Upper lobe of left lung (tissue), 6 donors: ENCODE measurements at regions not wholly inside any gene's neighbourhood (a gene's known extent, or its start where the extent isn't known, plus 50 kb on each side); places are given as distances from the start of the nearest gene placed in this dataset.

Source experiments
- ATAC-seq, 2 donors: fragments of 200-7000 bp; cut with Tn5 transposase; one replicate each; pipeline ENCODE4 v1.9.1; 2022; ENCODE audit warnings: mild to moderate bottlenecking in 2 of 2, moderate library complexity in 2 of 2; ENCODE audit not compliant: low FRiP score in 2 of 2
- DNase-seq, 2 donors: peaks; one replicate each; pipeline ENCODE4 v3.0.0-alpha.2; 2019 to 2020
- H3K27ac ChIP-seq, 4 donors: fragments of 200-600 bp; sonication (generic); one replicate each; pipeline ENCODE4 v1.5.1; 2016 to 2019
- H3K27me3 ChIP-seq, 4 donors: fragments of 200-600 bp; sonication (generic); one replicate each; pipeline ENCODE4 v1.5.1; 2017 to 2019
- H3K36me3 ChIP-seq, 4 donors: fragments of 200-600 bp; sonication (generic); one replicate each; pipeline ENCODE4 v1.5.1; 2016 to 2019
- H3K4me1 ChIP-seq, 4 donors: fragments of 200-600 bp; sonication (generic); one replicate each; pipeline ENCODE4 v1.5.1; 2018 to 2019
- H3K4me3 ChIP-seq, 4 donors: fragments of 200-600 bp; sonication (generic); one replicate each; pipeline ENCODE4 v1.5.1; 2017 to 2019; ENCODE audit warnings: mild to moderate bottlenecking in 2 of 4, moderate library complexity in 1 of 4
- H3K9me3 ChIP-seq, 4 donors: fragments of 200-600 bp; sonication (generic); one replicate each; pipeline ENCODE4 v1.5.1; 2018 to 2019
- CTCF ChIP-seq, 6 experiments: fragments of 450-650 bp in 4 of 6; fragments of 200-600 bp in 2 of 6; sonication (generic) in 2 of 6; IDR thresholded peaks; one replicate each; pipeline ENCODE4 v1.5.1; 2016 to 2019; ENCODE audit warnings: antibody characterized with exemption in 6 of 6
- EP300 ChIP-seq, 4 donors: sonication (generic); formaldehyde crosslinking; IDR thresholded peaks; one replicate each; pipeline ENCODE4 v1.5.1; 2017; ENCODE audit warnings: antibody characterized with exemption in 4 of 4, control low read depth in 2 of 4
- POLR2A ChIP-seq, 4 donors: fragments of 450-650 bp; IDR thresholded peaks; one replicate each; pipeline ENCODE4 v1.5.1; 2016 to 2017; ENCODE audit warnings: antibody characterized with exemption in 4 of 4, mild to moderate bottlenecking in 2 of 4
- POLR2AphosphoS5 ChIP-seq, 2 donors: sonication (generic); formaldehyde crosslinking; IDR thresholded peaks; one replicate each; pipeline ENCODE4 v1.5.1; 2017; ENCODE audit warnings: antibody characterized with exemption in 2 of 2
- WGBS, 2 donors: methylation state at CpG; one replicate each; pipeline ENCODE4 v1.1.5; 2017 to 2018; 5-methylcytosine and 5-hydroxymethylcytosine counted together
- donor health status: DM: no; HTN: no; CAD: no; lungs with moderate emphysema.
- donor health status: DM: no; HTN: yes; CAD: no; lungs with severe emphysema.

- no peak for ATAC-seq
- no peaks in the 10 kb centered on the region for H3K27me3 ChIP-seq
- H3K4me1 ChIP-seq = no peaks in the 10 kb centered on the region
- TF ChIP-seq EP300 (IDR thresholded peaks at IDR 0.05) (no peak), POLR2AphosphoS5 (IDR thresholded peaks at IDR 0.05) (no peak), POLR2A (IDR thresholded peaks at IDR 0.05) (no peak), CTCF (IDR thresholded peaks at IDR 0.05) (no peak)
- no peaks in the 10 kb centered on the region for H3K9me3 ChIP-seq
- H3K27ac ChIP-seq = no peak overlapping the region
- 75 to 79% methylated on average over 6 of the region's 6 CpGs for WGBS, 2 donors
- no peaks in the 10 kb centered on the region for H3K36me3 ChIP-seq
- no peak for DNase-seq
- H3K4me3 ChIP-seq = no peak overlapping the region
Observed at GRCh38 chr6:80537118-80537972, 430.9 kb downstream of the BCKDHB start.

- Histone ChIP-seq H3K4me1 (no peaks in the 10 kb centered on the region), H3K36me3 (no peaks in the 10 kb centered on the region), H3K9me3 (no peaks in the 10 kb centered on the region), H3K27ac (no peak overlapping the region), H3K4me3 (no peak overlapping the region), H3K27me3 (no peaks in the 10 kb centered on the region)
- TF ChIP-seq CTCF (IDR thresholded peaks at IDR 0.05) (no peak), POLR2AphosphoS5 (IDR thresholded peaks at IDR 0.05) (no peak), POLR2A (IDR thresholded peaks at IDR 0.05) (no peak)
- DNase-seq = no peak
- ATAC-seq = no peak
- 73 to 91% methylated on average over 1 of the region's 1 CpG for WGBS, 2 donors
Observed at GRCh38 chr6:80535914-80536565, 429.6 kb downstream of the BCKDHB start.

GRCh38 chr6:80531681-80532619 lies 425.5 kb downstream of the BCKDHB start:
- no peak for TF ChIP-seq POLR2AphosphoS5 (IDR thresholded peaks at IDR 0.05)
- no peak for TF ChIP-seq POLR2A (IDR thresholded peaks at IDR 0.05)
- no peak for TF ChIP-seq CTCF (IDR thresholded peaks at IDR 0.05)
- TF ChIP-seq EP300 (IDR thresholded peaks at IDR 0.05) = no peak
- Histone ChIP-seq H3K36me3 (no peaks in the 10 kb centered on the region), H3K4me1 (no peaks in the 10 kb centered on the region), H3K9me3 (no peaks in the 10 kb centered on the region), H3K27ac (no peak overlapping the region), H3K27me3 (no peaks in the 10 kb centered on the region), H3K4me3 (no peak overlapping the region)
- 81% methylated on average over 4 of the region's 4 CpGs for WGBS, 2 donors
- ATAC-seq (no peak), DNase-seq (no peak)

GRCh38 chr6:80530103-80530502 lies 423.6 kb downstream of the BCKDHB start:
- 90 to 92% methylated on average over 3 of the region's 3 CpGs for WGBS, 2 donors
- Histone ChIP-seq H3K27me3 (no peaks in the 10 kb centered on the region), H3K36me3 (no peaks in the 10 kb centered on the region), H3K4me3 (no peak overlapping the region), H3K9me3 (no peaks in the 10 kb centered on the region), H3K27ac (no peak overlapping the region), H3K4me1 (no peaks in the 10 kb centered on the region)
- TF ChIP-seq POLR2A (IDR thresholded peaks at IDR 0.05) (no peak), POLR2AphosphoS5 (IDR thresholded peaks at IDR 0.05) (no peak), EP300 (IDR thresholded peaks at IDR 0.05) (no peak), CTCF (IDR thresholded peaks at IDR 0.05) (no peak)
- DNase-seq (no peak), ATAC-seq (no peak)
